ENCODE measurements at regions not wholly inside any gene's neighbourhood (a gene's known extent, or its start where the extent isn't known, plus 50 kb on each side); places are given as distances from the start of the nearest gene placed in this dataset.

DNA sequence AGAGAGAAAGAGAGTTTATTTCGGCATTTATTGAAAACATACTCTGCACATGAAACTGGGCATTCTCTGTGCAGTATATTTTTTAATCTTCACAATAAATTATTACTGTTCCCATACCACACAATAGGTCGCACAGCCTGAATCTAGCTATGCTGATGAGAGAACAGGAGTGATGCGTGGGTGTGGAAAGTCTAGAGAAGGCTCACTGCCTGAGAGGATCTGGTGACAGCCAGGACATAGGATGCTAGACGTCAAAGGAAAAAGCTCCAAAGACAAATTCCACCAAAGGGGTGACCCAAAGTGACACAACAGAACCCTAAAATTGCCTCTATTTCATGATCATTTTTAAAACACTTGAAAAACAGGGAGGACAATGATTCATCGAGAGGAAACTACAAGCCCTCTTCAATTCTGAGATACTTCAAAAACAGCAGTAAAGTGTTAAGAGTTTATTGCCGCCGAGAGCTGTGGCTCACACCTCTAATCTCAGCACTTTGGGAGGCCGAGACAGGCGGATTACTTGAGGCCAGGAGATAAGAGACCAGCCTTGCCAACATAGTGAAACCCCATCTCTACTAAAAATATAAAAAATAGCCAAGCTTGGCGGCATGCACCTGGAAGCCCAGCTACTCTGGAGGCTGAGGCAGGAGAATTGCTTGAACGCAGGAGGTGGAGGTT is 189.6 kb upstream of the NBEA start:
- TF ChIP-seq, protein P1, sequence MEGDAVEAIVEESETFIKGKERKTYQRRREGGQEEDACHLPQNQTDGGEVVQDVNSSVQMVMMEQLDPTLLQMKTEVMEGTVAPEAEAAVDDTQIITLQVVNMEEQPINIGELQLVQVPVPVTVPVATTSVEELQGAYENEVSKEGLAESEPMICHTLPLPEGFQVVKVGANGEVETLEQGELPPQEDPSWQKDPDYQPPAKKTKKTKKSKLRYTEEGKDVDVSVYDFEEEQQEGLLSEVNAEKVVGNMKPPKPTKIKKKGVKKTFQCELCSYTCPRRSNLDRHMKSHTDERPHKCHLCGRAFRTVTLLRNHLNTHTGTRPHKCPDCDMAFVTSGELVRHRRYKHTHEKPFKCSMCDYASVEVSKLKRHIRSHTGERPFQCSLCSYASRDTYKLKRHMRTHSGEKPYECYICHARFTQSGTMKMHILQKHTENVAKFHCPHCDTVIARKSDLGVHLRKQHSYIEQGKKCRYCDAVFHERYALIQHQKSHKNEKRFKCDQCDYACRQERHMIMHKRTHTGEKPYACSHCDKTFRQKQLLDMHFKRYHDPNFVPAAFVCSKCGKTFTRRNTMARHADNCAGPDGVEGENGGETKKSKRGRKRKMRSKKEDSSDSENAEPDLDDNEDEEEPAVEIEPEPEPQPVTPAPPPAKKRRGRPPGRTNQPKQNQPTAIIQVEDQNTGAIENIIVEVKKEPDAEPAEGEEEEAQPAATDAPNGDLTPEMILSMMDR (IDR thresholded peaks at IDR 0.05; ENCODE audit: insufficient read depth, low read length) = no peak
- TF ChIP-seq GABPA (IDR thresholded peaks at IDR 0.05; ENCODE audit: low read depth) = no peak

Measured in HL-60 (cell line).